Mesothelial cell of epicardium (in vitro differentiated cells): ENCODE measurements at regions not wholly inside any gene's neighbourhood (a gene's known extent, or its start where the extent isn't known, plus 50 kb on each side); places are given as distances from the start of the nearest gene placed in this dataset.
A peak's percentile ranks its signal among the peaks of the same experiment; 100 is the strongest.

Experiments
- DNase-seq, 2 experiments: peaks; one replicate each; pipeline ENCODE4 v3.0.0; 2021; ENCODE audit warnings: low spot score in 2 of 2; ENCODE audit not compliant: unreplicated experiment in 2 of 2
- H3K27ac Mint-ChIP-seq: 2 replicates; pipeline ENCODE4 v1.8.0; 2021; ENCODE audit warnings: mixed read lengths
- H3K27me3 Mint-ChIP-seq: 2 replicates; pipeline ENCODE4 v1.8.0; 2021; ENCODE audit warnings: low read depth, mixed read lengths
- H3K36me3 Mint-ChIP-seq: 2 replicates; pipeline ENCODE4 v1.8.0; 2021; ENCODE audit warnings: mixed read lengths
- H3K4me1 Mint-ChIP-seq: 2 replicates; pipeline ENCODE4 v1.8.0; 2021; ENCODE audit warnings: mixed read lengths
- H3K4me3 Mint-ChIP-seq: 2 replicates; pipeline ENCODE4 v1.8.0; 2021; ENCODE audit warnings: mild to moderate bottlenecking, moderate library complexity, mixed read lengths
- H3K9me3 Mint-ChIP-seq: 2 replicates; pipeline ENCODE4 v1.8.0; 2021; ENCODE audit warnings: mixed read lengths
- CTCF ChIP-seq: fragments of 200-600 bp; sonication (generic); IDR thresholded peaks from one replicate; pipeline ENCODE4 v1.5.0; 2021; ENCODE audit warnings: antibody characterized with exemption; ENCODE audit not compliant: unreplicated experiment

GRCh38 chr2:46818819-46819218 lies 96.8 kb downstream of the MCFD2 start:
- no peak for TF ChIP-seq CTCF
- no peak for DNase-seq
- Mint-ChIP-seq H3K27ac (no peak overlapping the region), H3K27me3 (peaks cover 10% of the 10 kb centered on the region), H3K9me3 (peaks cover 4% of the 10 kb centered on the region), H3K4me3 (no peak overlapping the region), H3K36me3 (peaks cover 4% of the 10 kb centered on the region), H3K4me1 (peaks cover 17% of the 10 kb centered on the region)

GRCh38 chr2:46818141-46818621 lies 97.4 kb downstream of the MCFD2 start:
- H3K27ac Mint-ChIP-seq: no peak overlapping the region

GRCh38 chr2:46816846-46817726 lies 98.5 kb downstream of the MCFD2 start:
- H3K4me1 Mint-ChIP-seq: peaks cover 33% of the 10 kb centered on the region
- no peak for TF ChIP-seq CTCF
- peaks cover 4% of the 10 kb centered on the region for H3K9me3 Mint-ChIP-seq
- no peak overlapping the region for H3K4me3 Mint-ChIP-seq
- H3K36me3 Mint-ChIP-seq: peaks cover 4% of the 10 kb centered on the region
- no peak overlapping the region for H3K27ac Mint-ChIP-seq
- DNase-seq: no peak
- peaks cover 10% of the 10 kb centered on the region for H3K27me3 Mint-ChIP-seq

More at GRCh38 chr2:46818141-46818621, 97.4 kb downstream of the MCFD2 start:
- Mint-ChIP-seq H3K36me3 (peaks cover 4% of the 10 kb centered on the region), H3K4me1 (peaks cover 22% of the 10 kb centered on the region), H3K4me3 (no peak overlapping the region), H3K9me3 (peaks cover 4% of the 10 kb centered on the region), H3K27me3 (peaks cover 10% of the 10 kb centered on the region)
- TF ChIP-seq CTCF: no peak
- DNase-seq: no peak

GRCh38 chr2:46816151-46816845 lies 99.3 kb downstream of the MCFD2 start:
- Mint-ChIP-seq H3K4me1 (peaks cover 40% of the 10 kb centered on the region), H3K4me3 (no peak overlapping the region), H3K9me3 (peaks cover 4% of the 10 kb centered on the region), H3K27ac (peak overlapping the region; percentile 14), H3K36me3 (peaks cover 4% of the 10 kb centered on the region), H3K27me3 (peaks cover 10% of the 10 kb centered on the region)
- no peak for DNase-seq
- no peak for TF ChIP-seq CTCF

GRCh38 chr2:46815121-46815802 lies 100.3 kb downstream of the MCFD2 start:
- no peak for TF ChIP-seq CTCF
- H3K36me3 Mint-ChIP-seq: peaks cover 4% of the 10 kb centered on the region
- peaks cover 5% of the 10 kb centered on the region for H3K27me3 Mint-ChIP-seq
- no peak for DNase-seq
- no peak overlapping the region for H3K4me3 Mint-ChIP-seq
- H3K27ac Mint-ChIP-seq: no peak overlapping the region
- peaks cover 48% of the 10 kb centered on the region for H3K4me1 Mint-ChIP-seq
- H3K9me3 Mint-ChIP-seq: peaks cover 4% of the 10 kb centered on the region
